ENCODE measurements at regions not wholly inside any gene's neighbourhood (a gene's known extent, or its start where the extent isn't known, plus 50 kb on each side); places are given as distances from the start of the nearest gene placed in this dataset.

DNA sequence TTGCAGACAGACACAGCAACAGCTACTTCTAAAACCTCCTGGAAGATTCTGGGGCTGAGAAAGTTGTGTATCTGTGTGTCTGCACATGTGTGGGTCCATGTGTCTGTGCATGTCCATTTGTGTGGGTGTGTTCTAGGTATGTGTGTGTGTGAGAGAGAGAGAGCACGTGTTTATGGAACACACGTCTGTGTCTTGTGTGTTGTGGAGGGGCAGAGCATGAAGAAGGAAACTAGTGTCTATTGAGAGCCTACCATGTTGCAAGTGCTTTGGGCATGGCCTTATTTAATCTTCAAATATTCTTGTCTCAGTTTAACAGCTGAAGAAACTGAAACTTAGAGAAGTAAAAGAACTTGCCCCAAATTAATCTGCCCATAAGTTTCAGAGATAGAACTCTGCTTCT, 327.5 kb downstream of the UACA start:
- WGBS, 2 donors: 86 to 90% methylated on average over 2 of the region's 2 CpGs
- no peak overlapping the region for H3K4me3 ChIP-seq (ENCODE audit: low read depth, poor library complexity, severe bottlenecking)
- intact Hi-C loops (cut with DNase I; ENCODE audit: low total_unique reads): no loop called here
- TF ChIP-seq, protein P1, sequence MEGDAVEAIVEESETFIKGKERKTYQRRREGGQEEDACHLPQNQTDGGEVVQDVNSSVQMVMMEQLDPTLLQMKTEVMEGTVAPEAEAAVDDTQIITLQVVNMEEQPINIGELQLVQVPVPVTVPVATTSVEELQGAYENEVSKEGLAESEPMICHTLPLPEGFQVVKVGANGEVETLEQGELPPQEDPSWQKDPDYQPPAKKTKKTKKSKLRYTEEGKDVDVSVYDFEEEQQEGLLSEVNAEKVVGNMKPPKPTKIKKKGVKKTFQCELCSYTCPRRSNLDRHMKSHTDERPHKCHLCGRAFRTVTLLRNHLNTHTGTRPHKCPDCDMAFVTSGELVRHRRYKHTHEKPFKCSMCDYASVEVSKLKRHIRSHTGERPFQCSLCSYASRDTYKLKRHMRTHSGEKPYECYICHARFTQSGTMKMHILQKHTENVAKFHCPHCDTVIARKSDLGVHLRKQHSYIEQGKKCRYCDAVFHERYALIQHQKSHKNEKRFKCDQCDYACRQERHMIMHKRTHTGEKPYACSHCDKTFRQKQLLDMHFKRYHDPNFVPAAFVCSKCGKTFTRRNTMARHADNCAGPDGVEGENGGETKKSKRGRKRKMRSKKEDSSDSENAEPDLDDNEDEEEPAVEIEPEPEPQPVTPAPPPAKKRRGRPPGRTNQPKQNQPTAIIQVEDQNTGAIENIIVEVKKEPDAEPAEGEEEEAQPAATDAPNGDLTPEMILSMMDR (IDR thresholded peaks at IDR 0.05): no peak
- no peak for TF ChIP-seq POLR2A (IDR thresholded peaks at IDR 0.05)
- no peak for DNase-seq (ENCODE audit: low spot score in 2 of 2)

DNA sequence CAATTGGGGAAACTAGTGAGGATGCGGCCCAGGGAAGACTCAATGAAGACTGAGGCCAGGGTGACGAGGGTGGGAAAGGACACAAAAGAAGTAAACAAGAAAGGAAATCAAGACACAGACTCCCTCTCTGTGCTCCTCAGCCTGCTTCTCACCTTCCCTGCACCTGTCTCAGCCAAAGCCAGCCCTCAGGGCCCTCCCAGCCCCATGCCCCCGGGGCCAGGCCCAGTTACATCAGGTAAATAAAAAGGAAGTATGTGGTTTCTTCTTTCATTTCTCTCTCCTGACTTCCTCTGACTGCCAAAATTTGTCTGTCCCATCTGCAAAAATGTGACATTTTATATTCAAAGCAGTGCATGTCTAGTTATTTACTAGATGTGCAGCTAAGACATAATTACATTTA, 328.0 kb downstream of the UACA start:
- WGBS, 2 donors: 75 to 80% methylated on average over 3 of the region's 3 CpGs

DNA sequence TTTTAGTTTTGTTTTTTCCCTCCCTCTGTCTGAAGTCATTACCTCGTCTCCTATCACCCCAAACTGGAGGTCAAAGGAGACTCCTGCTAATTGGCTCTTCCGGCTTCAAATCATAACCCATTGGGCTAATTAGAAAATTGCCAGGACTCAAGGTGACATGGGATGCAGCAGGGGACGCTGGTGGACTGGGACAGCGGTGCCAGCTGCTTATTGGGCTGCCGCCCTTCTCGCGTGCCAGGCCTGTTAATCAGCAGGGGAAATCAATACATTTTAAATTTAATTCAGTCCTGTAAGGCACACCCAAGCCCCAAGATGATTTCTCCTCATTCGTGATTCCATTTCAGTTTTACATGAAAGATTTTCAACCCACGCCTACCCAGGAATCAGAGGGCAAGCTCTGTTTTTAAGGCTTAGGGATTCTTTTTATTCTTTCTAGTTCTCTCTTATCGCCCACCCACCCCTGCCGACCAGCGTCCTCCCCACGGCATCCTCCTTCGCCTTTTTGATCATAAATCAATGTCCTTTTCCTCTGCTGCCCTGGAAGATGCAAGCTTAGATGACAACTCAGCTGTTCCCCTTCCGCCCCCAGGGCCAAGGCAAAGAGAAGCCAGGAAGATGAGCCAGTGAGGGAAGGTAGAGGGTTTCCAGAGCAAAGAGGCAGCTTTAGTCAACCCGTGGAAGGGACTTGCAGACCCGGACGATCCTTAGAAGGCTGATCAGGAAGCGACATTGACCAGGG, 329.6 kb downstream of the UACA start:
- intact Hi-C loops (cut with DNase I; ENCODE audit: low total_unique reads): no loop called here
- DNase-seq (ENCODE audit: low spot score in 2 of 2): no peak

More for the DNA sequence above, 328.0 kb downstream of the UACA start:
- H3K4me3 ChIP-seq (ENCODE audit: low read depth, poor library complexity, severe bottlenecking): no peak overlapping the region
- no peak for DNase-seq (ENCODE audit: low spot score in 2 of 2)
- TF ChIP-seq, protein P1 (IDR thresholded peaks at IDR 0.05): no peak
- no peak for TF ChIP-seq POLR2A (IDR thresholded peaks at IDR 0.05)
- intact Hi-C loops (cut with DNase I; ENCODE audit: low total_unique reads): no loop called here

DNA sequence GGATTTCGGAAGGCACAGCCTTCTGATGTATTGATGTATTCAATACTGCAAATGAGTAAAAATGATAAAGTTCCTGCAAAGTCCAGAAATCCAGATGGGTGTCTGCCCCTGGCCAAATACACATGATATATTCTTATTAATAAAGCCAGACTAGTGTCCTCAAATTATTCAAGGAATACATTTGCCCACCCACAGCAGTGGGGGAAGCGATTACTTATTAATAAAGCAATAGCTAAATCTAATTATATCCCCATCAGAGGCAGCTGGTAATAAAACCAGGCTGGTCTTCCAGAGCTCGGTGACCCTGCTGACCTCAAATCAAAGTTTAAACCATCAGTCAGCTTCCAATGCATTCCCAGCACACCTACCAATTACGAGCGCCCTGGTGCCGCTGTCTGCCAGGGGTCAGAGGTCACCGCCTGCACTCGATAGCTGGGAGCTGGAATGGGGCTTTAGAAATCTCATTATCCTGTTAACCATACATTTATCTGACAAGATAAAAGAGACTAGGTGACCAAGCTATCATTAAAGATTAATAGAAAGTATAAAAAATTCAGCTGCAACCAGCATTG, 330.3 kb downstream of the UACA start:
- intact Hi-C loops (cut with DNase I; ENCODE audit: low total_unique reads): no loop called here
- WGBS, 2 donors: 76 to 78% methylated on average over 8 of the region's 8 CpGs
- no peak for TF ChIP-seq POLR2A (IDR thresholded peaks at IDR 0.05)
- TF ChIP-seq, protein P1 (IDR thresholded peaks at IDR 0.05): no peak
- peak in 1 of 2 donors; percentile 18 for DNase-seq (ENCODE audit: low spot score in 2 of 2)
- H3K4me3 ChIP-seq (ENCODE audit: low read depth, poor library complexity, severe bottlenecking): no peak overlapping the region

More for the DNA sequence above, 329.6 kb downstream of the UACA start:
- WGBS, 2 donors: 47 to 49% methylated on average over 19 of the region's 19 CpGs
- H3K4me3 ChIP-seq (ENCODE audit: low read depth, poor library complexity, severe bottlenecking): no peak overlapping the region
- TF ChIP-seq, protein P1 (IDR thresholded peaks at IDR 0.05): no peak
- no peak for TF ChIP-seq POLR2A (IDR thresholded peaks at IDR 0.05)

DNA sequence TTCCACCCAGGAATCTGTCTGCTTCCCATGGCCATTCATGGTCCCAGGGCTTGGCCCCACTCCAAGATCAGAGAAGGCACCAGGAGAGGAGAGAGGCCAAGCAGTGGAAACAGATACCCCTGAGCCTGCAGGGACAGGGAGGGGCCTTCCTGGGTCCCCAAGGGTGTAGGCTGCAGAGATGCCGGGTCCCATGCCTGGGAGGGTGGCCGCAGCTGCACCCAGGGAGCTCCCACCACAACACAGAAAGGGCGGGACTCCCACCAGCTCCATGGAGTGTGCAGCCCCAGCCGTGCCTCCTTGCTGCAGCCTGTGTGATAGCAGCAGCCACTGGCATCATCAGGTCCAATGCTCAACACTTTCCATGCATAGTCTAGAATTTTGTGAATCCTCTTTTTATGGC, 331.5 kb downstream of the UACA start:
- no peak for DNase-seq (ENCODE audit: low spot score in 2 of 2)
- H3K4me3 ChIP-seq (ENCODE audit: low read depth, poor library complexity, severe bottlenecking): no peak overlapping the region
- intact Hi-C loops (cut with DNase I; ENCODE audit: low total_unique reads): no loop called here
- 92% methylated on average over 4 of the region's 4 CpGs for WGBS, 2 donors
- TF ChIP-seq POLR2A (IDR thresholded peaks at IDR 0.05): no peak
- TF ChIP-seq, protein P1 (IDR thresholded peaks at IDR 0.05): no peak
